ENCODE measurements at regions not wholly inside any gene's neighbourhood (a gene's known extent, or its start where the extent isn't known, plus 50 kb on each side); places are given as distances from the start of the nearest gene placed in this dataset.

GRCh38 chr13:89470901-89471300 lies 1799.7 kb downstream of the SLITRK5 start:
- no CpG with 5 or more reads among the region's 3 CpGs for WGBS, 2 experiments (ENCODE audit: extremely low coverage in 2 of 2, insufficient read length in 1 of 2)
- POLR2A ChIA-PET (ENCODE audit: unreplicated experiment) = no interaction called here
- dilution Hi-C loops (cut with HindIII; ENCODE audit: low sequenced_read_pairs, unreplicated experiment) = no loop called here

More at GRCh38 chr13:89470901-89471300, 1799.7 kb downstream of the SLITRK5 start:
- no peak overlapping the region for H2BK120ac ChIP-seq (ENCODE audit: low read depth, low read length)
- no peak overlapping the region for H3K14ac ChIP-seq (replicated peaks; ENCODE audit: low read depth, low read length)
- no peak overlapping the region for H3K9ac ChIP-seq (ENCODE audit: low read depth, low read length)
- CTCF ChIA-PET = no interaction called here
- H3K23ac ChIP-seq (ENCODE audit: low read depth, low read length) = no peak overlapping the region
- no peaks in the 10 kb centered on the region for H3K79me1 ChIP-seq (ENCODE audit: low read depth in 1 of 2, low read length in 2 of 2)
- no peak overlapping the region for H3K27ac ChIP-seq (ENCODE audit: insufficient read depth, low read length)
- no peaks in the 10 kb centered on the region for H3K9me1 ChIP-seq (ENCODE audit: insufficient read depth, low read length)
- ATAC-seq (ENCODE audit: low read depth) (no peak), DNase-seq (no peak)
- H3K4ac ChIP-seq (ENCODE audit: low read depth, low read length) = no peak overlapping the region
- no peak overlapping the region for H2BK20ac ChIP-seq (ENCODE audit: low read depth, low read length)
- H2AK9ac ChIP-seq (replicated peaks; ENCODE audit: low read depth, low read length, poor library complexity) = no peak overlapping the region
- H3K4me1 ChIP-seq (ENCODE audit: control insufficient read depth, insufficient read depth, low read length) = no peaks in the 10 kb centered on the region
- H2AFZ ChIP-seq (replicated peaks; ENCODE audit: low read length, poor library complexity) = no peak overlapping the region
- no peak overlapping the region for H3K56ac ChIP-seq (ENCODE audit: extremely low read depth, insufficient read depth, low read length)
- H4K91ac ChIP-seq (ENCODE audit: insufficient read depth, low read depth, low read length) = no peak overlapping the region
- H4K5ac ChIP-seq (ENCODE audit: low read depth, low read length) = no peak overlapping the region
- no peak overlapping the region for H3K18ac ChIP-seq (ENCODE audit: low read depth, low read length)
- H4K8ac ChIP-seq (ENCODE audit: low read depth in 2 of 2, low read length in 2 of 2) = no peak overlapping the region
- H3K36me3 ChIP-seq (ENCODE audit: control insufficient read depth, insufficient read depth, low read length) = no peaks in the 10 kb centered on the region
- no peak overlapping the region for H3K4me2 ChIP-seq (ENCODE audit: low read depth, low read length)
- H3K27me3 ChIP-seq (ENCODE audit: control insufficient read depth, insufficient read depth, low read length) = no peaks in the 10 kb centered on the region
- H3K9me3 ChIP-seq (ENCODE audit: control insufficient read depth, insufficient read depth, low read length) = no peaks in the 10 kb centered on the region
- H4K20me1 ChIP-seq (ENCODE audit: insufficient read depth, low read length) = no peaks in the 10 kb centered on the region
- H2BK15ac ChIP-seq (ENCODE audit: low read depth, low read length) = no peak overlapping the region
- in situ Hi-C loops (cut with MboI; ENCODE audit: low sequenced_read_pairs) (no loop called here), intact Hi-C loops (cut with micrococcal nuclease) (no loop called here)
- H3K4me3 ChIP-seq (ENCODE audit: insufficient read depth, low read depth, low read length) = no peak overlapping the region
- H2AK5ac ChIP-seq (ENCODE audit: low read depth, low read length) = no peak overlapping the region
- TF ChIP-seq RCOR1 (IDR thresholded peaks at IDR 0.05; ENCODE audit: insufficient replicate concordance, low read length) (no peak), FOS (IDR thresholded peaks at IDR 0.05; ENCODE audit: low read depth, low read length) (no peak), POLR2A (IDR thresholded peaks at IDR 0.05; ENCODE audit: low read depth, low read length) (no peak), MAFK (IDR thresholded peaks at IDR 0.05; ENCODE audit: low read depth, low read length) (no peak), MAZ (IDR thresholded peaks at IDR 0.05; ENCODE audit: borderline replicate concordance, low read depth, low read length) (no peak), CHD1 (IDR thresholded peaks at IDR 0.05; ENCODE audit: low read depth, low read length) (no peak), NFE2L2 (IDR thresholded peaks at IDR 0.05; ENCODE audit: low read depth, low read length) (no peak), MXI1 (IDR thresholded peaks at IDR 0.05; ENCODE audit: borderline replicate concordance, low read depth, low read length) (no peak), USF2 (IDR thresholded peaks at IDR 0.05; ENCODE audit: low read depth, low read length) (no peak), RAD21 (IDR thresholded peaks at IDR 0.05; ENCODE audit: low read length) (no peak), CEBPB (IDR thresholded peaks at IDR 0.05; ENCODE audit: low read depth, low read length) (no peak), BHLHE40 (IDR thresholded peaks at IDR 0.05; ENCODE audit: low read depth, low read length) (no peak), SMC3 (IDR thresholded peaks at IDR 0.05; ENCODE audit: low read depth, low read length) (no peak), CTCF (conservative IDR thresholded peaks at IDR 0.05; ENCODE audit: low read depth, low read length) (no peak), RFX5 (IDR thresholded peaks at IDR 0.05; ENCODE audit: low read depth, low read length) (no peak), ELK1 (IDR thresholded peaks at IDR 0.05; ENCODE audit: borderline replicate concordance, low read depth, low read length) (no peak)
- no peak overlapping the region for H2BK5ac ChIP-seq (ENCODE audit: low read depth, low read length, poor library complexity, severe bottlenecking)
- BruUV-seq (replicated peaks) = no TSS peak

Measured in IMR-90 (cell line).